ENCODE measurements at regions not wholly inside any gene's neighbourhood (a gene's known extent, or its start where the extent isn't known, plus 50 kb on each side); places are given as distances from the start of the nearest gene placed in this dataset.

GRCh38 chr15:69723404-69724096 is 270.9 kb downstream of the RPLP1 start:
- TF ChIP-seq, protein P1, sequence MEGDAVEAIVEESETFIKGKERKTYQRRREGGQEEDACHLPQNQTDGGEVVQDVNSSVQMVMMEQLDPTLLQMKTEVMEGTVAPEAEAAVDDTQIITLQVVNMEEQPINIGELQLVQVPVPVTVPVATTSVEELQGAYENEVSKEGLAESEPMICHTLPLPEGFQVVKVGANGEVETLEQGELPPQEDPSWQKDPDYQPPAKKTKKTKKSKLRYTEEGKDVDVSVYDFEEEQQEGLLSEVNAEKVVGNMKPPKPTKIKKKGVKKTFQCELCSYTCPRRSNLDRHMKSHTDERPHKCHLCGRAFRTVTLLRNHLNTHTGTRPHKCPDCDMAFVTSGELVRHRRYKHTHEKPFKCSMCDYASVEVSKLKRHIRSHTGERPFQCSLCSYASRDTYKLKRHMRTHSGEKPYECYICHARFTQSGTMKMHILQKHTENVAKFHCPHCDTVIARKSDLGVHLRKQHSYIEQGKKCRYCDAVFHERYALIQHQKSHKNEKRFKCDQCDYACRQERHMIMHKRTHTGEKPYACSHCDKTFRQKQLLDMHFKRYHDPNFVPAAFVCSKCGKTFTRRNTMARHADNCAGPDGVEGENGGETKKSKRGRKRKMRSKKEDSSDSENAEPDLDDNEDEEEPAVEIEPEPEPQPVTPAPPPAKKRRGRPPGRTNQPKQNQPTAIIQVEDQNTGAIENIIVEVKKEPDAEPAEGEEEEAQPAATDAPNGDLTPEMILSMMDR (IDR thresholded peaks at IDR 0.05; ENCODE audit: low read depth, low read length, poor library complexity, severe bottlenecking): peak; percentile 38
- no peak for TF ChIP-seq EZH2phosphoT487 (IDR thresholded peaks at IDR 0.05; ENCODE audit: borderline replicate concordance, low read length)

All from DOHH2 (cell line).